GM21423 (cell line): ENCODE measurements at regions not wholly inside any gene's neighbourhood (a gene's known extent, or its start where the extent isn't known, plus 50 kb on each side); places are given as distances from the start of the nearest gene placed in this dataset.
A peak's percentile ranks its signal among the peaks of the same experiment; 100 is the strongest.

Experiments
- ATAC-seq: cut with Tn5 transposase; IDR thresholded peaks from one replicate; pipeline ENCODE4 v1.9.1; 2021; ENCODE audit warnings: mild to moderate bottlenecking, moderate library complexity; ENCODE audit not compliant: unreplicated experiment

DNA sequence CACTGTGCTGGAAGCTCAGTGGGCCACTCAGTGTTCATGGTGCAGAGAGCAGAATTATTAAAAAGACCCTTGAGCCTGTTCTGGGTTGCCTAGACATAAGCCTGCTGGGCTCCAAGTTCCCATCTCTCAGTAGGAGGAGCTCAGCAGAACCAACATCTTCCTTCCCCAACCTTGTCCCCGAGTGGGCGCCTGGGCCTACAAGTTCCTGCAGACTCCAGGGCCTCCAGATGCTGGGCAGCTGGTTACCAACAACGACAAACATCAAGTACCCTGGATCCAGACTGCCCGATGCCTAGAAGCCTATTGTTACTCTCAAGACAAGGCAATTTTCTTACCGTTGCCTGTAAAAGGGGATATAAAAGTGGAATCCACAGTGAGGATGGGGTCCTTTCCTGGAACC, 214.2 kb downstream of the HAUS1 start:
- ATAC-seq = no peak

DNA sequence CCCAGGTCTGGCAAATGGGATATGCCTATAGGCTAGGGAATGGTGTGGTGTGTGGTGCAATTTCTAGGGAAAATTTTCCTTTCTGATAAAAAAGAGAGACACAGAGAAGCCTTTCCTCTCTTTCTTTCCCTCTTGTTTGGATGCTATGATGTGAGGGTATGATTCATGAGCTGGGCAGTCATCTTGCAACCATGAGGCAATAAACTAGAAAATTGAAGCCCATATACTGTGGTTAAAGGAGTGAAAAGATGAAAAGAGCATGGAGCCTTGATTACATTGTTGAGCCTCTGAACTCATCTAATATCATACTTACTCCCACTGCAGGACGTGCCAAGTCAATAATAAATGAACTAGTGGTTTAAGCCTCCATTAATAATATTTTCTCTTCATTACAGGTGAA, 215.6 kb downstream of the HAUS1 start:
- ATAC-seq = no peak

DNA sequence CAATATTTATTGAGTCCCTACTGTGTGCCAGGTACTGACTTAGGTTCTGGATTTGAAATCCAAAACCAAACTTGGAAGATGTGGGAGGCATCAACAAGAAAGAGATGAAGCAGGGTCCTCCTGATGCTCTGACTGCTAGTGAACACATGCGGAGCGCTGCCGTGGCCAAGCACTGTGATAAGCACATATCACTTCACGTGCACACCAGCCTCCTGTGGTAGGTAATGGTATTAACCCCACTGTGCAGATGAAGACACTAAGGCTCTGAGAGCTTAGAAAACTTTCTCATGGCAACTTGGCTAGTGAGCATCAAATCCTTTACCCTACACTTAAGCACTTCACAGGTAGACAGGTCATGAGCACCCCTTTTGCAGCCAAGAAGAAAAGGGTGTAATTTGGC, 216.1 kb downstream of the HAUS1 start:
- no peak for ATAC-seq

DNA sequence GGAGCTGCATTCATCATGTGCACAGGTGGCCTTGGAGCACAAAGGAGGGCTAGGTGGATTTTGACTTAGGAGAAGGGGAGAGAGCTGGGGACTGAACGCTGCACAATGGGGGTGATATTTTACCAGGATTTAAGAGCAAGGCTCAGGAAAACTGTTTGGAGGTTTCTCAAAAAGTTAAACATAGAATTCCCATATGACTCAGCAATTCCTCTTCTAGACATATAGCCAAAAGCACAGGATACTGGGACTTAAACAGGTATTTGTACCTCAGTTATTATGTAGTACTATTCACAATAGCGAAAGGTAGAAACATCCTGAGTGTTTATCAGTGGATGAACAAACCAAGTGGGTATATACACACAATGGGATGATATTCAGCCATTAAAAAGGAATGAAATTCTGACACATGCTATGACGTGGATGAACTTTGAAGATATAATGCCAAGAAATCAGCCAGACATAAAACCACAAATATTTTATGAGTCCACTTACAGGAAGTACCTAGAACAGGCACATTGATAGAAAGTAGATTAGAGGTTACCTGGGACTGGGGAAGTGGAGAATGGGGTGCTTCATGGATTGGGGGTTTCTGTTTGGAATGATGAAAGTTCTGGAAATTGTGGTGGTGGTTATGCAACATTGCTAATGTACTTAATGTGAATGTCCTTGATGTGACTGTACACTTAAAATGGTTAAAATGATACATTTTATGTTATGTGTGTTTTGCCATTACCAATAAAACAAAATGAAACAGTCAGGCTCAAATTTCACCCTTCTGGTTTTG, 216.9 kb downstream of the HAUS1 start:
- no peak for ATAC-seq

DNA sequence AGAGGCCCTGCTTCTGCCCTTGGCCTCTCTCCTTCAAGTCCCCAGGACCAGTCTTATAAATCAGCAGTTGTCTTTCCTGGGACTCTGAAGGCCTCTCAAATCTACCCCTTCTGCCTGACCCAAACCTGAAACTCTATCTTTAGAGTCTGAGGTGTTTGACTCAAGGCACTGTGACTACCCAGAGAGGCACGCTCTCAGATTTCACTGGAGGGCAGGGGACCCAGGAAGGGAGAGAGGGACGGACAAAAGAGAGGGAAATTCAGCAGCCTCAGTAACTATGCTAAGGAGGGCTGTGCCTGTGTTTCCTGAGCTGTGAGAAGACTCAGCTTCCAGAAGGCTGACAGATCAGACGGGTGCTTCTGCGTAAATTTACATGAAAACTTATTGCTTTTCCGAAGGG, 217.8 kb downstream of the HAUS1 start:
- no peak for ATAC-seq

DNA sequence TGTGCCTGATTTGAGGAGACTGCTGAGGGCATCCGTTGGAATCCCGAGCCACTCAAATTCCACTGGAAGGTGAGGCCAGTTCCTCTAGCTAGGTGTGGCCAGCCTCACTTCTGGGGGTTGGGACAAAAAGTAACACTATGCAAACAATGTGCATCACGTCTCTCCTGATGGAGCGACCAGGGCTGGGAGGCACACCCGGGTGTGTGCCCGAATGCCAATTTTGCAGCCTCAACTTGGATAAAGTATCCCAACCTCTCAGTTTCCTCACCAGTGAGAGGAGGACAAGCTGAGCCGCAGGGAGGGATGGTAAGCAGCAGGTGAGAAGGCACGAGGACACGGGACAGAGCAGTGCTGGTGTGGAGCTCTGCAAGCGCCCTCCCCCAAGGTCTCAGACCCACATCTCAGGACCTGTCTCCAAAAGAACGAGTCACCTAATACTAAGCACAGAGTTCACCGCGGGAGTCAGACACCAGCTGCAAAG, 218.3 kb downstream of the HAUS1 start:
- ATAC-seq = no peak

DNA sequence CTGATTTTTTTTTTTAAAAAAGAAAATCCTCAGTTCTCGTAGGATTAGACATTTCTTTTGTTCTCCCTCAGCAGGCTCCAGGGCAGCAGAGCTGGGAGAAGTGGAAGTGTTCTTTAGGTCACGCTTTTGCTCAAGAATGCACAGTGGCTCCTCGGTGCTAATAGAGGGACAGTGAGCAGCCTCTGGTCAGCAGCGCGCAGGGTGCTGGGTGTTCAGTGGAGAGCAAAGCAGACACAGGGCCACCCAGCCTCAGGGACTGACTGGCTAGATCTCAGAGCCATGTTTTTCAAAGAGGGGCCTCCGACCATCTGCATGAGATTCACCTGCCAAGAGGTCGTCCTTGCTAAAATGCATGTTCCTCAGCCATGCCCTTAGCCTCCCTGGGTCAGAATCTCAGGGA, 218.8 kb downstream of the HAUS1 start:
- ATAC-seq = no peak

DNA sequence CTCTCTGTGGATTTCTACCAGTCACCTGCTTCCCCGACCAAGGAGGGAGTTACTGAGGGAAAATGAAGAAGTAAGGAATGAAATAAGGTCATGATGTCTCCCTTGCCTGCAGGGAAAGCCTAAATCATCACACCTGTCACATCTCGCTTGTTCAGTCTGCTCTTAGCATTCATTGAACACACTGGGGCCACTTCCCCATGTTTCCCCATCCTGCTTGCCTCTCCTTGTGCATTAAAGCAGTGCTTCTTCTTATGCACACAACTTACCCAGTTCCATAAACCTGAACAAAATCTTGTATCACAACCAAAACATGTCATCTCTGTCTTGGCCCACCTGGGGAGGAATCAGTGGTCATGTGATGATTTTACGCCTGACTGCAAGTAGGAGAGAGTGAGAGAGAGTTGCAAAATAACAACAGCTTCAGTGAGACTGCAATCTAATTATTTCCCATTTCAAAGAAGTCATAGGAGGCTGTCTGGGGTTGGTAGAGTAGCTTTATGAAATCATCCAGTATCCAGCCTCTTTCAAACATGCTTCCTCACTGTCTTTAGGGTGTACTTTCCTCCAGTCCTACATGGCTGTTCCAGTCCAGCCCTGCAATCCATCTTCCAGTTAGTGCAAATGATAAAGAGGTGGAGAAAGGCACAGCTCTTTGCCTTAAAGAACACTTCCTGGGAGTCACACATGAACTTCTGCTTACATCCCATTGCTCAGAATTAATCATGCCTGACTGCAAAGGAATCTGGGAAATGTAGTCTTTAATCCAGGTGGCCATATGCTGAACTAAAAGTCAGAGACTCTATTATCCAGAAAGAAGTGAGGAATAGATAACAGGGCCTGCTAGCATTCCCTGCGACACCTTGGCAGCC, 220.1 kb downstream of the HAUS1 start:
- no peak for ATAC-seq

DNA sequence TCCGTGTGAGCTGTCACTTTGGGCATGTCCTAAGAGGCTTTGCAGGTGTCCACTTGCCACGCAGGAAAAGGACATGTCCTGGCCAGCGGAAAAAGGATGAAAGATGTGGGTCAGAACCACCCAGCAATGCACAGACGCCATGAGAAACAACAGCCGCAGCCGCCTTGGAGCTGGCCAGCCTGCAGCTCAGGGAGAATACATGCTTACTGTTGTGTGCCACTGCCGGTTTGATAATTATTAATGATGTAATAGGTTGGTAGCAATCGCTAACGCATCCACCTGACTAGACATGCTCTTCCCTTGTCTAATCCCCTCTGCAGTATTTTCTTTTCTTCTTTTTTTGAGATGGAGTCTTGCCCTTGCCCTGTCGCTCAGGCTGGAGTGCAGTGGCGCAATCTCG, 221.7 kb downstream of the HAUS1 start:
- ATAC-seq = no peak

DNA sequence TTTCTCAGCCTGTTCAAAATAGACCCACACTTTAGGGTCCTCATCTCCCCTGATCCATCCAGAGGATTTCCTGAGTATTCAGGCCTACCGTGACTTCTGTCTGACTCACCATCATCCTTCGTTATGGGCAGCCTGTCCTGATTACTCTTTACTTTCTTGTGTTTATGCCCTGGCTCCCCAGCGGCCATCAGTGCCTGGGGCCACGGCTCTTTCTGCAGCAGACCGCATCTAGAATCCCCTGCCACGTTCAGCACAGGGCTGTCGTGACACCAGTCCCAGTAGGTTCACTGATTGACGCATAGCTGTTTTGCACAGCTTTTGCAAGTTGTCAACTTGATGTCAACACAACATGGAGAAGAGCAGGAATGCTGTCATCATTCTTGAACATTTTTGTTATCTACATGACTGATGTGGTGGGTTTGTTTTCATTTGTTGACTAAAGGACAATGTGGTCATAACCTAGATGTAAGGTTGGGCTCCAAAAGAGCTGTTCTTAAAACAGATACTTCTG, 225.6 kb downstream of the HAUS1 start:
- ATAC-seq = no peak

DNA sequence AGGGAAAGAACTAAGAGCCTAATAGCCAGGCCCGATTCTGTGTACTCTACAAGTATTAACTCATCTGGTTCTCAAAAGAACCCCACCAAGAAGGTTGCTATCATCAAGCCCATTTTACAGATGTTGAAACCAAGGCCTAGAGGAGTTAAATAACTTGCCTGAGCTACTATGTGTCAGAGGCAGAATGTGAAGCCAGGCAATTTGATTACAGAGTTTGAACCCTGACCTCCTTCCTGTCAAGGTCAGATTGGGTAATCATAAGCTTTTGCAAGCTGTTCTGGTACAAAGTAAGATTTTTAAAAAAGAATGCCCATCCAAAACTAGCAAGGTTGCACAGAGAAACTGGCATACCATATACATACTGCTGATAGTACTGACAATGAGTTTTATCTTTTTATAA, 227.1 kb downstream of the HAUS1 start:
- no peak for ATAC-seq

DNA sequence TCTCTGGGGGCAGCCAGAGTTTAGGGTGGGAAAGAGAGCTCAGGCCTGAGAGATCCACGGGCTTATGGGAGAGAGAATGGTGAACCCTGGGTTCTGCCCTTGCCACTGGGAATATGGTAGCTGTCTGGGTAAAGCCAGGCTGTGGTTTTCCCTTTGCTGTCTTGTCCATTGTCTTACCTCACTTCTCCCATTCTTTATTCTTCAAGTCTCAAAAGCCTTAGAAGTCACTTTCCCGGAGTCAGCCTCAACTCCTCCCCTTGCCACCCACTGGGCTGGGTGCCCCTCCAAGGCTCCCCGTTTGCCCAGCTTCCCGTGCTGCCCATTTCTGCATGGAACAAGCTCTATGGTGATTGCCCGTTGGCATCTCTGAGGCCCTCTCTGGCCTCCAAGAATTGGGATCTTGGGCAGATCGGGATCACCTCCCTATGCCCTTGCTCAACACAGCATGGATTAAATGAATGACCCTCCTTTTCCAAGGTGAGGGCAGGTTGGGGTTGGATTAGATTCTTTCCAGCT, 228.2 kb downstream of the HAUS1 start:
- no peak for ATAC-seq

DNA sequence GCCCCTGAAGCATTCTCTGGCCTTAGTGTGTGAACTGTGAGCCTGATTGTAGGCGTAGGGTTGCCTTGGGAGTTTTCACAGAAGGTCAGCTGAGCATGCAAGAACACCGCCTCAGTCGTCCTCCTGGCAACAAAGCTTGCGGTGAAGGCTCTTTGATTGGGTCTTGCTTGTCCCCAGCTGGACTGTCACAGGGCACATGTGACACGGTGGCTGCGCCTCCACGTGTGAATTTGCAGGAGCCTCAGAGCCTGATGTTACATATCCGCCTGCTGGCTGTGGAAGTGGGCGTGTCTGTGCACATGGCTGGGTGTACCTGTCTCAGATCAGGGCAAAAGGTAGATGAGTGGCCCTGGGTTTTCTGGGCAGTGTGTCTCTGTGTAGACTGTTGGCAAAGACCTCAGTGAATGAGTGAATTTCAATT, 228.7 kb downstream of the HAUS1 start:
- peak; percentile 8 for ATAC-seq

DNA sequence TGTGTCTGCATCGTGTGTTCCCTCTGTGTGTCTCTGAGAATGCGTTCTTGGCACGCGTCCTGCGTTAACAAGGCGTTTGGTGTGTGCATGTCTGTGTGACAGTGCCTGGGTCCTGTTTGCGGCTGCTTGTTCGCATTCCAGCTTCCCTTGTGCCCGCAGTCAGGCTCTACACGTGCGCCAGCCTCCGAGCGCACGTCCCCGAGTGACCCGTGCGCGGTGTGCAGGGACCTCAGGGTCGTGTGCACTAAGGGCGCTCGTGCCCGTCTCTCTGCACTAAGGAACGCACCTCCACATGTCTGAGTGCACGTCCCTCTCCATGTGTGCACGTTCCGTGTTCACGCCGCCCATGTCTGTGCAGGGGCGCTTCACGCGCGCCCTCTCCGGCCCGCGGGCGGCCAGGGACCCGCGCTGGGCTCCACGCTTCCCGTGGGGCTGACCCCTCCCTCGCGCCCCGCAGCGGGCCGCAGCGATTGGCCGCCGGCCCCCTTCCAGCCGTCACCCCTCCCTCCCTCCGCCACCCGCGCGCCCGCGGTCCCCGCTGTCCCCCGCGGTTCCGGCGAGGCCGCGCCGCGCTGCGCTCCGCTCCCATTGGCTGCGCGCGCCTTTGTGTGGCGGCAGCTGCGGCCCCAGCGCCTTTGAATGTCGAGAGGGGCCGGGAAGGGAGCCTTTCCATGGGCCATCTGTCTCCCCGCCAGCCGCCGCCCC, 229.4 kb downstream of the HAUS1 start:
- peak; percentile 45 for ATAC-seq

DNA sequence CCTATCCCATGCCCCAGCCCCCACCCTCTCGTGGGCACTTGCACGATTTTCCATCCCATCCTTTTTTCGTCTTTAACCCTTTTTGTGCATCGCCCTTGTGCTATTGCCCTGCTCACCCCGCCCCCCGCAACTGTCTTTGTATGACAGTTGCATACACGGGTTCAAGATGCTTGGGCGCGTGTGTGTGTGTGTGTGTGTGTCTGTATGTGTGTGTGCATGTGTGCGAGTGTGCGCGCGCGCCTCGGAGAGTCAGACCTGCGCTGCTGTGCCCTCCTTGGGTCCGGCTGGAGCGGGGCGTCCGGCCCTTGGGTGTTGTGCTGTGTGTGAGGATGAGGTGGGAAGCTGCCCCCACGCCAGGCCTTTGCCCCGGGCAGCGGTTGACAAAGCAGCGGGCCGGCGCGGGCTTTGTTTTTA, 230.7 kb downstream of the HAUS1 start:
- ATAC-seq = no peak

DNA sequence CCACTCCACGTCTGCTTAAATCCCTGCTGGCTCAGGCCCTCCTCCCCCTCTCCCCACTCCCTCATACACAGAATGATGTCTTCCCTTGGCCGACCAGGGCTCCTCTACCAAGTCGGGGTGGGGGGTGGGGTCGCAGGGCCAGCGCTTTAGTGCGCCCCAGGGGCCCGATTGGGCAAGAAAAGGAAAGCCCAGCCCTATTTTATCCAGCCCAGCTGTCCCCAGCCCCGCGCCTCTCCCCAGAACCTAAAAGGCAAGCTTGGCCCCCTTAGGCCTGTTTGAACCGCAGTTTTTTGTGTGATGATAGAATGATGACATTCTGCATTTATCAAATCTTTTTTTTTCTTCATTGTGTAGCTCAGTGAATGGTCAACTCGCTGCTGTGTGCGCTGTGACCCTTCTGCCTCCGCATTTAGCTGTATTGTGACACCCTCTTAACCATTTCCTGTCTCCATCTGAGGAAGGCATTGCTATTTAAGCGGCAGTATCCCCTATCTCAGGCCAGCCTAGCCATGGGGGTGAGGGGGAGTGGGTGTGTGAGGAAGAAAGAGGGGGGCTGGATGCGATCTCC, 231.4 kb downstream of the HAUS1 start:
- ATAC-seq = no peak

DNA sequence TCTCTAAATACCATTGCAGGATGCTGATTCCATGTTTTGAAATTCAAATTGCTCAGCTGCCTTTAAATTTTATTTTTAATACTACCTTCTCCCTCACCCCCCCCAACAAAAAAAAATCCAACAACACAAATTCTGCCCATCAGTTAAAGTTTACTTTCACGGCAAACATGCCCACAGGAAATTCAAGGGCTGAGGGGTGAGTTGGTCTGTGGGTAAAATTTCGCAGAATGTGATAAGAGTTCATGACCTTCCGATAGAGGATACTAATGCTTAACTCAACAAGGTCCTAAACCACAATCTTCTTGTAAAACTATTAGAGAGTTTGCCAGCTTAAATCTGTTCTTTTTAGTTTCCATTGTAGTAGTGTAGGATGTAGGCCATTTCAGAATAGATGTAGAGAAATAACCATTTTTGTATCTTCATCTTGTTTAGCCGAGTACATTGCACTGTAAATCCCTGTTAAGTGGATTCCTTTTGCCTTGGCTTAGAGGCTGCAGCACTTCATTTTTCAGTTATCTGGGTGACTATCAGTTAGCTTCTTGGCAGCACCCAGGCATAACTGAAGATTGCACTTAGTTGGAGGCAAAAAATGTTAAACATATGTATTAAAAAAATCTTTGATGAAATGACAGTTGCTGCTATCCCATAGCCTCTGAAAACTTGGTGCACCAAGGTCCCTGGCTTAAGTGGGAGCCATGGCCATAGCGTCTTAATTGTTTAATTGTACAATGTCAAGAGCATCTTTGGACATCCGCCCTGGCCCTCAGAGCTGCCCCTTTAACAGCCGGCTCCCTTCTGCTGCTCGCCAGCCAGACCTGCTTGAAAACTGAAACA, 232.3 kb downstream of the HAUS1 start:
- ATAC-seq = no peak

DNA sequence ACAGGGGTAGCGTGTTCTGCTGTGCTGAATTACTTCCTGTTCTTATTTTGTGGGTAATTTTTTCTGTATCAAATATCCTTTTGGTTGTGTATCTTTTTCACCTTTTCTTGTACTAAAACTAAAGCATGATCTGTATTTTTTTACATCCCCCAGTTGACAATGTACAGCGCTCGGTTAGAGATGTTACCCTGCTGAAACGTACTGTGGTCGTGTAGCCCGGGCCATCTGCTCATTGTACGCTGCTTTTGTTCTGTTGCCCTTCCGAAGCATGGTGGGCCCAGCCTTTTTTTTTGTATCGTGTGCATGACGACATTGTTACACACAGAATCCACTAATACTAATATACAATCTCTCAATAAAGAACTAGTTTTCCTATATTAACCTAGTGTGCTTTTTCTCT, 233.1 kb downstream of the HAUS1 start:
- no peak for ATAC-seq

DNA sequence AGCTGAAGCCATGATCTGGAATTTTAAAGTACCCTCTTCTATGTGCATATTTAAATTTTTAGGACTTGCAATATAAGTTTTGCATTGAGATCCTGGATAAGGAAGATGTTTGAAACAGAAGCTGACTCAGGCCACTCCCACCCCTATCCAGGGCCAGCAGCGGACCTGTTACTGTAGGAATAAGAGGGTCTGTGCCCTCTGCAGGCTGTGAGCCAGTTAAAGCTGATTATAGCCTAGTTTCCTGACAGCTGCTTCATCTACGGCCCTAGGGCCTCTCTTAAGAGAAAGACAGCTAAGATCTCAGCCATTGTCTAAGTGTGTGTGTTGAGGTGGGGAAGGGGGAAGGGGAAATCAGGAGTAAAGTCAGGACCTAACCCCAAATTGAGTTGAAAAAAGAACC, 234.0 kb downstream of the HAUS1 start:
- ATAC-seq = no peak

DNA sequence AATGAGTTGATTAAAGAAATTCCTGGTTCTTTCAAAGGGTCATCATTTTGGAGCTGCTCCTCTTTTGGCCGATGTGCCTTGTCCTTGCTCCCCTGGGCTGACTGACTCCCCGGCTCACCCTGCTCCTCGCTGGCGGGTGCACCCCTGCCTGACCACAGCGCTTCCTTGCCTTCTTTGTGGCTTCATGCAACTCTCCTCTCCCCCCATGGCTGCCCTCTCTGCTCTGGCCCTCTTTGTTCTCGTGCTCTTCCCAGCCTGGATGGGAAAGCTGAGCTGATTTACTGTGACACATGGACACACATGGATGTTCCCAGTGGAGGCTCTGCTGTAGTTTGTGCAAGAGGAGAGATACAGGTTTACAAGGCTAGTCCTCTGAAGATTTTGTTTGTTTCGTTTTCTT, 234.6 kb downstream of the HAUS1 start:
- ATAC-seq = no peak
